NB4 (cell line): ENCODE measurements at regions not wholly inside any gene's neighbourhood (a gene's known extent, or its start where the extent isn't known, plus 50 kb on each side); places are given as distances from the start of the nearest gene placed in this dataset.

Experiments used
- DNase-seq: peaks from one replicate; pipeline ENCODE4 v3.0.0; 2010; ENCODE audit warnings: low read depth
- H3K4me3 ChIP-seq: one replicate; pipeline ENCODE4 v1.5.1; 2011; ENCODE audit warnings: mild to moderate bottlenecking, low read depth, low read length, moderate library complexity
- MYC ChIP-seq: IDR thresholded peaks from 2 replicates; pipeline ENCODE4 v1.6.1; 2011; ENCODE audit warnings: low read depth, low read length
- POLR2A ChIP-seq: IDR thresholded peaks from 2 replicates; pipeline ENCODE4 v1.6.1; 2011; ENCODE audit warnings: mild to moderate bottlenecking; ENCODE audit not compliant: insufficient read length; ENCODE audit errors: extremely low read depth
- TF ChIP-seq, protein P1 (sequence below): IDR thresholded peaks from 2 replicates; pipeline ENCODE4 v1.6.1; 2011; ENCODE audit warnings: low read depth, low read length
- TF ChIP-seq, protein P2 (sequence below): IDR thresholded peaks from one replicate; pipeline ENCODE4 v1.5.1; 2012; ENCODE audit warnings: low read depth, low read length

DNA sequence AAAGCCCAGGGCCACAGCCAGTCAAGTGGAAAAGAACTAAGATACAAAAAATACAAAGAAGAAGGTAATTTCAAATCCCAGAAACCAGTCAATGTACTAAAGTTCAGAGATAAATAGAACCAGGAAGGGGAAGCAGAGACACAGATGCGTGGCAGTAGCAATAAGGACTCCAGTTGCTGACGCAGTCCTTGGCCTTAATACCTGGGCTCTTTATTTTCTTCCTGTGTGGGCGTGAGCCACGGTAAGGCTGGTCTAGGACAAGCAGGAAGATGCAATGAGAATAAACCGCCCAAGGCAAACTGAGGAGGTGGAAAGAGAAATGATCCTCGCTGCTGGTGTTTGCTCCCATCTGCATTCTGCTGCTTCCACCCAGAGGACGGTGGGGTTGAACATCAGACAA, 65.6 kb upstream of the PLXNA2 start:
- no peak for DNase-seq
- H3K4me3 ChIP-seq: no peak overlapping the region
- no peak for TF ChIP-seq MYC
- TF ChIP-seq POLR2A: no peak
- TF ChIP-seq, protein P1, sequence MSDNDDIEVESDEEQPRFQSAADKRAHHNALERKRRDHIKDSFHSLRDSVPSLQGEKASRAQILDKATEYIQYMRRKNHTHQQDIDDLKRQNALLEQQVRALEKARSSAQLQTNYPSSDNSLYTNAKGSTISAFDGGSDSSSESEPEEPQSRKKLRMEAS: no peak
- TF ChIP-seq, protein P2, sequence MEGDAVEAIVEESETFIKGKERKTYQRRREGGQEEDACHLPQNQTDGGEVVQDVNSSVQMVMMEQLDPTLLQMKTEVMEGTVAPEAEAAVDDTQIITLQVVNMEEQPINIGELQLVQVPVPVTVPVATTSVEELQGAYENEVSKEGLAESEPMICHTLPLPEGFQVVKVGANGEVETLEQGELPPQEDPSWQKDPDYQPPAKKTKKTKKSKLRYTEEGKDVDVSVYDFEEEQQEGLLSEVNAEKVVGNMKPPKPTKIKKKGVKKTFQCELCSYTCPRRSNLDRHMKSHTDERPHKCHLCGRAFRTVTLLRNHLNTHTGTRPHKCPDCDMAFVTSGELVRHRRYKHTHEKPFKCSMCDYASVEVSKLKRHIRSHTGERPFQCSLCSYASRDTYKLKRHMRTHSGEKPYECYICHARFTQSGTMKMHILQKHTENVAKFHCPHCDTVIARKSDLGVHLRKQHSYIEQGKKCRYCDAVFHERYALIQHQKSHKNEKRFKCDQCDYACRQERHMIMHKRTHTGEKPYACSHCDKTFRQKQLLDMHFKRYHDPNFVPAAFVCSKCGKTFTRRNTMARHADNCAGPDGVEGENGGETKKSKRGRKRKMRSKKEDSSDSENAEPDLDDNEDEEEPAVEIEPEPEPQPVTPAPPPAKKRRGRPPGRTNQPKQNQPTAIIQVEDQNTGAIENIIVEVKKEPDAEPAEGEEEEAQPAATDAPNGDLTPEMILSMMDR: no peak

DNA sequence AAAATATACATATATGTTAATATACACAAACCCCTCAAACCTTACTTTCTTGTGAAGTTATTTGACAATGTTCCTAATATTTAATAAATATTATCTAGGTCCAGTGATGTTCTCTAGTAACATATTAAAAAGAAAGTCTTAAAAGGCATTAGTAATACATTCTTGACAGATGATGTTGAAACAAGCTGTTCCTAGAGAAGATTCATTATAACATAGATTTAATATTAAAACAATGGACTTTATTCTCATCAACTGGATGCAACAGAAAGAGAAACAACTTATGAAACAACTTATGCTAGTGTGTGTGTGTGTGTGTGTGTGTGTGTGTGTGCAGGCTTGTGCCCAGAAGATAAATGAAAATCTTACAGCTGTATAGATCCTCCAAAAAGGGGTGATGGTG, 68.5 kb upstream of the PLXNA2 start:
- DNase-seq: no peak
- H3K4me3 ChIP-seq: no peak overlapping the region
- no peak for TF ChIP-seq MYC
- TF ChIP-seq POLR2A: no peak
- TF ChIP-seq, protein P1: no peak
- TF ChIP-seq, protein P2: no peak

DNA sequence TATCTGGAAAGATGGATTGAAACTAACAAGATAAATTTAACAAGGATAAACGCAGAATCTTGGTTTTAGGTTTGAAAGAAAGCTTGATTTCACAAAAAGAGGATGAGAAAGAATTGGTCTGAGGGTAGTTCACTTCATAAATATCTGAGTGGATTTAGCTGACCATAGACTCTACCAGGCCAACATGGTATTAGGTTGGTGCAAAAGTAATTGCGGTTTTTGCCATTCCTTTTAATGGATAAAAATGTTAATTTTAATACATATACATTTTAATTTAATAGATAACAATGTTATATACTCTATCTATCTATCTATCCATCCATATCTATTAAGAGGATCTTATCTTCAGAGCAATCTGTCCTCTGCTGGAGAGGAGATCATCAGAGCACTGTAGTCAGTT, 70.2 kb upstream of the PLXNA2 start:
- TF ChIP-seq, protein P1: no peak
- TF ChIP-seq MYC: no peak
- no peak for DNase-seq
- no peak overlapping the region for H3K4me3 ChIP-seq

DNA sequence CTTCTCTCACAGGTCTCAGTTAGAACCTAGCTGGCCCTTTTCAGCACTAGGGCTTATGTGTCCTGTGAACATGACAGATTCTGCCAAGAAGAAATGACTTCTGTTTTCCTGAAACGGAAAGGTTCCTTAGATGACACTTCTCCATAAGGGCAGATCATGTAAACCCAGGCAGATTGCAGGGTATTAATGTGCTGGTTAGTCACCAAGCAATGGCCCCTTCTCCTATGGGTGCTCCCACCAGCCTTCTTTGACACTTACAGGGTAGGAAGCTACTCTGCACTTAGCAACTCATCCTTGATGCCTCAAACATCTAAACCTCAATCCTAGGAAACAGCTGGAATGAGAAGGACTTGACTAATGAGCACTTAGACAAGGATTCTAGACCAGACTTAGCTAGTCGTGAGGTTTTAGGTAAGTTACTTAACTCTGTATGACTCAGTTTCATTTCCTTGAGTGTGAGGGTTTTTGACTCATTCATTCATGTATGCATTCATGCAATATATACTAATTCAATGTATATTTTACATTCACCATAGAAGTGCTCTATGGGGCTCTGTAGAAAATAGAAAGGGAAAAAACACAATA, 74.1 kb upstream of the PLXNA2 start:
- TF ChIP-seq, protein P1: no peak
- no peak for TF ChIP-seq POLR2A
- TF ChIP-seq MYC: no peak
- TF ChIP-seq, protein P2: no peak
- peak; percentile 1 for DNase-seq
- H3K4me3 ChIP-seq: no peak overlapping the region

DNA sequence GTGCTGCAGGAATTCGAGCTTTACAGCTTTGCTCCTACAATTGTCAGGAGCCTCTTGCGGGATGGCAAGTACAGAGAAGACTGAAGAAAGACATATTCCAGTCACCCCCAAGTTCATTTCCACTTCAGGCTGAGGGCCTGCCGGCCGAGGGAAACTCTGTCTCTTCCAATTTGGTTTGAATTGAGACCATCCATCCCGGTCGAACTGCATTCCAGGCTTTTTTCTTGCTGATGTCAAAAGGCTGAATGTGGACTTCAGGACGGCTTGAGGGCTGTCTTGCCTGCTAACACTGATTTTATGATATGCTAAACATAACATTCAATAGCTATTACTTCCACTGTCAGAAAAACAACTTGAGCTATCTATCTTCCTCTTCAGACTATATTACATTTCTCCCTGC, 79.8 kb upstream of the PLXNA2 start:
- TF ChIP-seq, protein P2: no peak
- TF ChIP-seq, protein P1: no peak
- TF ChIP-seq MYC: no peak
- TF ChIP-seq POLR2A: no peak
- DNase-seq: no peak
- H3K4me3 ChIP-seq: no peak overlapping the region

DNA sequence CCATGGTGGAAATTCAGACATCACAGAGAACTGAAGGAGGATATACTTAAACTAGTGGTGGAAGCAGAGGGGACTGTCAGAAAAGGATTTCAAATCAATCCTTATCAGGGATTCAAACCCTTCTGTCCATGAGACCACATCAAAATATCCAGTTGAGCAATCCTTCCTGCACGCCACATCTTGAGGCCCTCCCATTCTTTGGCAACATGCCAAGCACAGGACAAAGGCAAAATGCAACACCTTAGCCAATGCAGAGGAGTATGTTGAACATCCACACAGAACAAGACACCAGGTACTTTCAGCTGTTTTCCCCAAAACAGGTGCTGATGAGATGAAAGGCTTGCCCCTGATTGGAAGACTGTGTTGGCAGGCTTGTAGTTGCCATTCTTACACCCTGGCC, 81.8 kb upstream of the PLXNA2 start:
- no peak overlapping the region for H3K4me3 ChIP-seq
- TF ChIP-seq, protein P1: no peak
- TF ChIP-seq POLR2A (no peak), MYC (no peak)
- TF ChIP-seq, protein P2: no peak
- peak; percentile 2 for DNase-seq
